ENCODE measurements at regions not wholly inside any gene's neighbourhood (a gene's known extent, or its start where the extent isn't known, plus 50 kb on each side); places are given as distances from the start of the nearest gene placed in this dataset.

- TF ChIP-seq SUZ12 (IDR thresholded peaks at IDR 0.05) = no peak
- no peak for TF ChIP-seq LEF1 (IDR thresholded peaks at IDR 0.05; ENCODE audit: borderline replicate concordance)
- no peak for TF ChIP-seq ARNT (IDR thresholded peaks at IDR 0.05)
- no peak for TF ChIP-seq SP1 (IDR thresholded peaks at IDR 0.05)
- no peak for TF ChIP-seq CTBP1 (IDR thresholded peaks at IDR 0.05; ENCODE audit: borderline replicate concordance)
- no peak for TF ChIP-seq ZNF384 (IDR thresholded peaks at IDR 0.05)
- no peak for TF ChIP-seq FOXA1 (IDR thresholded peaks at IDR 0.05)
- TF ChIP-seq TARDBP (IDR thresholded peaks at IDR 0.05) = no peak
- TF ChIP-seq, protein P1, sequence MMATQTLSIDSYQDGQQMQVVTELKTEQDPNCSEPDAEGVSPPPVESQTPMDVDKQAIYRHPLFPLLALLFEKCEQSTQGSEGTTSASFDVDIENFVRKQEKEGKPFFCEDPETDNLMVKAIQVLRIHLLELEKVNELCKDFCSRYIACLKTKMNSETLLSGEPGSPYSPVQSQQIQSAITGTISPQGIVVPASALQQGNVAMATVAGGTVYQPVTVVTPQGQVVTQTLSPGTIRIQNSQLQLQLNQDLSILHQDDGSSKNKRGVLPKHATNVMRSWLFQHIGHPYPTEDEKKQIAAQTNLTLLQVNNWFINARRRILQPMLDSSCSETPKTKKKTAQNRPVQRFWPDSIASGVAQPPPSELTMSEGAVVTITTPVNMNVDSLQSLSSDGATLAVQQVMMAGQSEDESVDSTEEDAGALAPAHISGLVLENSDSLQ (IDR thresholded peaks at IDR 0.05) = no peak
- no peak for TF ChIP-seq HDGF (IDR thresholded peaks at IDR 0.05; ENCODE audit: borderline replicate concordance)
Observed at GRCh38 chr13:111857336-111857735, 209.6 kb upstream of the SOX1 start.

All from HEK293T (cell line).